NB4 (cell line): ENCODE measurements at regions not wholly inside any gene's neighbourhood (a gene's known extent, or its start where the extent isn't known, plus 50 kb on each side); places are given as distances from the start of the nearest gene placed in this dataset.

ENCODE experiments used
- DNase-seq: peaks from one replicate; pipeline ENCODE4 v3.0.0; 2010; ENCODE audit warnings: low read depth
- H3K4me3 ChIP-seq: one replicate; pipeline ENCODE4 v1.5.1; 2011; ENCODE audit warnings: mild to moderate bottlenecking, low read depth, low read length, moderate library complexity
- MYC ChIP-seq: IDR thresholded peaks from 2 replicates; pipeline ENCODE4 v1.6.1; 2011; ENCODE audit warnings: low read depth, low read length
- POLR2A ChIP-seq: IDR thresholded peaks from 2 replicates; pipeline ENCODE4 v1.6.1; 2011; ENCODE audit warnings: mild to moderate bottlenecking; ENCODE audit not compliant: insufficient read length; ENCODE audit errors: extremely low read depth
- TF ChIP-seq, protein P1 (sequence below): IDR thresholded peaks from 2 replicates; pipeline ENCODE4 v1.6.1; 2011; ENCODE audit warnings: low read depth, low read length
- TF ChIP-seq, protein P2 (sequence below): IDR thresholded peaks from one replicate; pipeline ENCODE4 v1.5.1; 2012; ENCODE audit warnings: low read depth, low read length

DNA sequence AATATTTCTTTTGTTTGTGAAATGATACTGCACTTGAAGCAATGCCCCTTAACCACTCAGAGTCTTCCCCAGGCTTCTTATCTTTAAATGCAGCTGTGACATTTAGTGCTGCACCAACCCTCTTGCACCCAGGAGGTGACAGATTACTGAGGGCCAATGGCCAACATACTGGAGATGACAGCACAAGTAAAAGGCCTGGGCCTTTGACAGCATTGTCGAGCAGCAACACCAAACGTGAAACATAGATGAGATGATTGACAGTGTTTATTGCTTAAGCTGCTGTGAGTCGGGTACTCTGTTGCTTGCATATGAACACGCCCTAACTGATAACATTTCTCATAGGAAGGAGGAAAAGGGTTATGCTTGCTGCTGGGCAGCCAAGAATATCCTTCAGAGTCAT is 80.3 kb downstream of the THNSL2 start:
- peak; percentile 13 for DNase-seq
- TF ChIP-seq MYC (no peak), POLR2A (no peak)
- TF ChIP-seq, protein P1, sequence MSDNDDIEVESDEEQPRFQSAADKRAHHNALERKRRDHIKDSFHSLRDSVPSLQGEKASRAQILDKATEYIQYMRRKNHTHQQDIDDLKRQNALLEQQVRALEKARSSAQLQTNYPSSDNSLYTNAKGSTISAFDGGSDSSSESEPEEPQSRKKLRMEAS: no peak
- TF ChIP-seq, protein P2, sequence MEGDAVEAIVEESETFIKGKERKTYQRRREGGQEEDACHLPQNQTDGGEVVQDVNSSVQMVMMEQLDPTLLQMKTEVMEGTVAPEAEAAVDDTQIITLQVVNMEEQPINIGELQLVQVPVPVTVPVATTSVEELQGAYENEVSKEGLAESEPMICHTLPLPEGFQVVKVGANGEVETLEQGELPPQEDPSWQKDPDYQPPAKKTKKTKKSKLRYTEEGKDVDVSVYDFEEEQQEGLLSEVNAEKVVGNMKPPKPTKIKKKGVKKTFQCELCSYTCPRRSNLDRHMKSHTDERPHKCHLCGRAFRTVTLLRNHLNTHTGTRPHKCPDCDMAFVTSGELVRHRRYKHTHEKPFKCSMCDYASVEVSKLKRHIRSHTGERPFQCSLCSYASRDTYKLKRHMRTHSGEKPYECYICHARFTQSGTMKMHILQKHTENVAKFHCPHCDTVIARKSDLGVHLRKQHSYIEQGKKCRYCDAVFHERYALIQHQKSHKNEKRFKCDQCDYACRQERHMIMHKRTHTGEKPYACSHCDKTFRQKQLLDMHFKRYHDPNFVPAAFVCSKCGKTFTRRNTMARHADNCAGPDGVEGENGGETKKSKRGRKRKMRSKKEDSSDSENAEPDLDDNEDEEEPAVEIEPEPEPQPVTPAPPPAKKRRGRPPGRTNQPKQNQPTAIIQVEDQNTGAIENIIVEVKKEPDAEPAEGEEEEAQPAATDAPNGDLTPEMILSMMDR: no peak
- H3K4me3 ChIP-seq: no peak overlapping the region

DNA sequence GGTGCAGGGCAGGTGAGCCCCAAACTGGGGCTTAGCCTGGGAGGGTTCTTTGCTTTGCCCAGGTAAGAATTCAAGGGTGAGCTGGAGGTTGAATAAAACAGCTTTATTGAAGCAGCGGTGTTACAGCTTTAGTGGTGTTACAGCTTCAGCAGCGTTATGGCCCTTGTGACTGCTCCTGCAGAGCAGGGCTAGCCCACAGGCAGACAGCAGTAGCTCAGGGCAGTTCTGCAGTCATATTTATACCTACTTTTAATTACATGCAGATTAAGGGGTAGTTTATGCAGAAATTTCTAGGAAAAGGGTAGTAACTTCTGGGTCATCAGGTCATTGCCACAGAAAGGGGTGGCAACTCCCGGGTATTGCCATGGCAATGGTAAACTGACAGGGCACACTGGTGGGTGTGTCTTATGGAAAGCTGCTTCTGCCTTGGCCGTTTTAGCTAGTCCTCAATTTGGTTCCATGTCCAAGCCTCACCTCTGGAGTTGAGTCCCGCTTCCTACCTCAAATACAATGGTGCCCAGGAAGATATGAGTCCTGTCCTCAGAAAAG is 78.2 kb downstream of the THNSL2 start:
- DNase-seq: no peak
- no peak overlapping the region for H3K4me3 ChIP-seq
- TF ChIP-seq MYC: no peak
- TF ChIP-seq, protein P2: no peak
- TF ChIP-seq, protein P1: no peak
- TF ChIP-seq POLR2A: no peak

DNA sequence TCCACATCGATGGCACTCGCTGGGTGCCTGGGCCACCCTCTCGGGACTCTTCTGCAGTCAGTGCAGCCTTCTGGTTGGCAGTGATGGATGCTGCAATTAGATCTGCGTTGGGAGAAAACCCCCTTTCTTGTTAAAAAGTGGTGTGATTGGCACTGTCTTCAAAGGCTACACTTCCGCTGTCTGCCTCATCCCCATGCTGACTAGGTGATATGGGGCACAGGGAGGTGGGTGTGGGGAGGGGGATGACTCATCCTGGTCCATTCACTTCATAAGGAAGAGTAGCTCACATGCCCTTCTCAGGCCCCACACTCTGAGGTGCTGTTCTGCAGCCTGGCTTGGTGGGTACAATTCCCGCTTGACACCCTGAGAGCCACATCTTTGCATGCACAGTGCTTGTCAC is 77.4 kb downstream of the THNSL2 start:
- no peak for DNase-seq
- TF ChIP-seq, protein P2: no peak
- TF ChIP-seq POLR2A (no peak), MYC (no peak)
- TF ChIP-seq, protein P1: no peak
- H3K4me3 ChIP-seq: no peak overlapping the region

DNA sequence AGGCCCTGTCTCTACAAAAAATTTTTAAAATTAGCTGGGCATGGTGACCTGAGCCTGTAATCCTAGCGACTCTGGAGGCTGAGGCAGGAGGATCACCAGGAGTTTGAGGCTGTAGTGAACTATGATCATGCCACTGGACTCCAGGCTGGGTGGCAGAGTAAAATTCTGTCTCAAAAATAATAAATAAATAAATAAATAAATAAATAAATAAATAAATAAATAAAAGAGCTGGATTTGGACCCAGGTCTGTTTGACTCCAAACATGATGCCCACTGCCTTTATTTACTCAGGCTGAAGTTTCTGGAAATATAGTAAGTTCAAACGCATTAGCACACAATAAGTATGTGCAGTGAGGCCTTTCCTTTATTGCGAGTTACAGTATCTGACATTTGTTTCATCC is 75.0 kb downstream of the THNSL2 start:
- no peak overlapping the region for H3K4me3 ChIP-seq
- no peak for DNase-seq
- TF ChIP-seq POLR2A (no peak), MYC (no peak)
- TF ChIP-seq, protein P2: no peak
- TF ChIP-seq, protein P1: no peak

DNA sequence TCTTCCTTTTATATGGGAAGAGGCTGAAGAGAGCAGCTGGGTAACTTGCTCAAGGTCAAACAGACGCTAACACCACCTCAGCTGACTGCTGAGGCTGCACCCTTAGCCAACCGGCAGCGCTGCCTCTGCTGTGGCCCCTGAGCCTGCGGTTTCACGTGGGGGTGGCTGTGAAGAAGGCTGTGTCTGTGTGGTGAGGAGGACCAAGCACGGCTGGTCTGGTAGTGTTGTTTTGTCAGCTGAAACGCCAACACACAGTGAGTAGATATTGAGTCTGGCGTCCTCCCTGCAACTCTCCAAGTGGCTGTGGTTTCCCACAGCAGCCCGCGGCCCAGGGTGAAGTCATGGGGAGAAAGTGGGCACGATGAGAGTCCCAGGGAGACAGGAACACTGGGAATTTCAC is 69.6 kb downstream of the THNSL2 start:
- no peak overlapping the region for H3K4me3 ChIP-seq
- TF ChIP-seq, protein P2: no peak
- TF ChIP-seq MYC (no peak), POLR2A (no peak)
- TF ChIP-seq, protein P1: no peak
- peak; percentile 93 for DNase-seq

DNA sequence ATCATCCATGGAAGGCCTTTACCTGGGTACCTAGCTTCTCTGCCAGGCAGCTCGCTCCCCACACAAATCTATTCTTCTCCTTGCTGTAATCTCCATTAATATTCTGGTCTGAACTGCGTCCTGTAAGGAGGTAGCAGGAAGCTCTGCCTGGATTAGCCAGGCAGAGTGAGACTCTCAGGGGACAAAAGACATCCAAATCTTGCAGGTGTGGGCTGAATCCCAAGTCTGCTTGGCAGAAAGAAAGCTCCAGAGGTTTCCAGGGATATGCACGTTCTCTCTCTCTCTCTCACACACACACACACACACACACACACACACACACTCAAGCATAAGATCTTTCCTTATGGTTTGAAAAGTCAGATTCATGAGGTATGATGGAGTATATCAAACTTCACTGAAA is 66.5 kb downstream of the THNSL2 start:
- TF ChIP-seq POLR2A (no peak), MYC (no peak)
- TF ChIP-seq, protein P1: no peak
- TF ChIP-seq, protein P2: no peak
- H3K4me3 ChIP-seq: no peak overlapping the region
- DNase-seq: no peak
